ENCODE measurements at regions not wholly inside any gene's neighbourhood (a gene's known extent, or its start where the extent isn't known, plus 50 kb on each side); places are given as distances from the start of the nearest gene placed in this dataset.

DNA sequence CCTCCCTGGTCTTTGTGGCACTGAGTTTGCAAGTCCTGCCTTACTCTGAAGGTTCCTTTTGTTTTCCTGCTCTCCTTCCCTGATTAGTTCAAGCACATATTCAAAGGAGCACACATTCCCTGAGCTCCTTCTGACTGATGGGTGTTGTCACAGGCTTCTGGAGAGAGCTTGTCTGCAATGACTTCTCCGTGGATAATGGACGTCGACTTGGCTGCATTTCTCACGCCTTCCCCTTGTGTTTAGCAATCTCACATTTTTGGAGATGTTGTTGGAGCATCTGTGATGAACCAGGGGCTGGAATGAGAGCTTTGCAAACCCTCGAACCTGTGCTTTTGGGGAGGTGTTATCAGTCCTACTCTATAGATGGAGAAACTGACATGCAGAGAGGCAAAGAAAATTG is 375.4 kb upstream of the PROK2 start:
- Histone ChIP-seq H3K9me3 (no peaks in the 10 kb centered on the region), H2AFZ (ENCODE audit: low read depth) (no peak overlapping the region), H3K79me2 (ENCODE audit: insufficient read depth) (no peaks in the 10 kb centered on the region), H3K27me3 (ENCODE audit: insufficient read depth) (no peaks in the 10 kb centered on the region), H3K4me2 (no peak overlapping the region), H3K9me2 (no peaks in the 10 kb centered on the region), H3F3A (replicated peaks; ENCODE audit: insufficient read depth) (no peaks in the 10 kb centered on the region), H3K36me3 (replicated peaks in 1 of 2; ENCODE audit: control insufficient read depth in 1 of 2, insufficient read depth in 2 of 2, low read length in 1 of 2) (no peaks in the 10 kb centered on the region), H4K20me1 (ENCODE audit: insufficient read depth) (no peaks in the 10 kb centered on the region), H3K27ac (ENCODE audit: low read depth in 2 of 2, low read length in 1 of 2) (no peak overlapping the region), H3K4me3 (ENCODE audit: low read depth in 2 of 2, low read length in 1 of 2) (no peak overlapping the region), H3K4me1 (ENCODE audit: control insufficient read depth in 1 of 2, insufficient read depth in 2 of 2, low read depth in 1 of 2, low read length in 1 of 2) (peaks cover 0 to 20% of the 10 kb centered on the region in 2 experiments; a peak in 1 of 4 replicates), H3K9ac (no peak overlapping the region)
- TF ChIP-seq, protein P1, sequence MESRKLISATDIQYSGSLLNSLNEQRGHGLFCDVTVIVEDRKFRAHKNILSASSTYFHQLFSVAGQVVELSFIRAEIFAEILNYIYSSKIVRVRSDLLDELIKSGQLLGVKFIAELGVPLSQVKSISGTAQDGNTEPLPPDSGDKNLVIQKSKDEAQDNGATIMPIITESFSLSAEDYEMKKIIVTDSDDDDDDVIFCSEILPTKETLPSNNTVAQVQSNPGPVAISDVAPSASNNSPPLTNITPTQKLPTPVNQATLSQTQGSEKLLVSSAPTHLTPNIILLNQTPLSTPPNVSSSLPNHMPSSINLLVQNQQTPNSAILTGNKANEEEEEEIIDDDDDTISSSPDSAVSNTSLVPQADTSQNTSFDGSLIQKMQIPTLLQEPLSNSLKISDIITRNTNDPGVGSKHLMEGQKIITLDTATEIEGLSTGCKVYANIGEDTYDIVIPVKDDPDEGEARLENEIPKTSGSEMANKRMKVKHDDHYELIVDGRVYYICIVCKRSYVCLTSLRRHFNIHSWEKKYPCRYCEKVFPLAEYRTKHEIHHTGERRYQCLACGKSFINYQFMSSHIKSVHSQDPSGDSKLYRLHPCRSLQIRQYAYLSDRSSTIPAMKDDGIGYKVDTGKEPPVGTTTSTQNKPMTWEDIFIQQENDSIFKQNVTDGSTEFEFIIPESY (IDR thresholded peaks at IDR 0.05; ENCODE audit: borderline replicate concordance, low read depth) = no peak
- no peak for TF ChIP-seq TCF12 (IDR thresholded peaks at IDR 0.05)
- no peak for TF ChIP-seq RXRA (IDR thresholded peaks at IDR 0.05; ENCODE audit: borderline replicate concordance, low read depth)
- TF ChIP-seq MXI1 (IDR thresholded peaks at IDR 0.05; ENCODE audit: low read depth, low read length) = no peak
- TF ChIP-seq GATA2 (CRISPR knock-in tag; IDR thresholded peaks at IDR 0.05) = no peak
- no peak for TF ChIP-seq CHD2 (IDR thresholded peaks at IDR 0.05; ENCODE audit: low read length, partially characterized antibody)
- no peak for TF ChIP-seq NRF1 (IDR thresholded peaks at IDR 0.05; ENCODE audit: low read depth, low read length)
- DNase-seq = no peak
- CTCF ChIA-PET = interaction anchor here (0.9 kb wide), 1 partner anchor 9 kb away, joined by 3 read pairs; no protein-coding TSS in a partner anchor
- 77% methylated on average over 5 of the region's 5 CpGs for WGBS (ENCODE audit: low lambda C conversion rate)
- POLR2A ChIA-PET = no interaction called here

DNA sequence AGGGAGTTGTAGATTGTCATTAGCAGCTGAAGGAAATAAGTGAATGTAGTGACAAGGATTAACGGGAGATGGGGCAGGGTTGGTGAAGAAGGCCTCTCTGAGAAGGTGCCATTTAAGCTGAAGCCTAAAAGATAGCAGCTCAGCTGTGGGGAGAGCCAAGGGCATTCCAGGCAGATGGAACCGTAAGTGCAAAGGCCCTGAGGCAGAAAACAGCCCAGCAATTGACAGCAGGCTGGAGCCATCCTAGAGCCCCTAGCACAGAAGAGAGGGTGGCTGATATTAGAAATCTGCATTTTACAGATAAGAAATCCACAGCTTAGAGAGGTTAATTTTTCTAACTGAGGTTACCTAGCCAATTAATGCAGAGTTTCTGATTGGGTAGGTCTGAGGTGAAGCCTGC is 374.5 kb upstream of the PROK2 start:
- Histone ChIP-seq H3K36me3 (replicated peaks in 1 of 2; ENCODE audit: control insufficient read depth in 1 of 2, insufficient read depth in 2 of 2, low read length in 1 of 2) (no peaks in the 10 kb centered on the region), H3K9me2 (no peaks in the 10 kb centered on the region), H3K9me3 (no peaks in the 10 kb centered on the region), H3F3A (replicated peaks; ENCODE audit: insufficient read depth) (peaks cover 4% of the 10 kb centered on the region), H4K20me1 (ENCODE audit: insufficient read depth) (no peaks in the 10 kb centered on the region), H2AFZ (ENCODE audit: low read depth) (no peak overlapping the region), H3K4me2 (no peak overlapping the region), H3K27me3 (ENCODE audit: insufficient read depth) (no peaks in the 10 kb centered on the region), H3K9ac (no peak overlapping the region), H3K79me2 (ENCODE audit: insufficient read depth) (no peaks in the 10 kb centered on the region), H3K4me3 (ENCODE audit: low read depth in 2 of 2, low read length in 1 of 2) (no peak overlapping the region), H3K4me1 (ENCODE audit: control insufficient read depth in 1 of 2, insufficient read depth in 2 of 2, low read depth in 1 of 2, low read length in 1 of 2) (peaks cover 0 to 22% of the 10 kb centered on the region in 2 experiments; a peak in 1 of 4 replicates), H3K27ac (ENCODE audit: low read depth in 2 of 2, low read length in 1 of 2) (no peak overlapping the region)
- CTCF ChIA-PET = interaction anchor here (0.9 kb wide), 1 partner anchor 8 kb away, joined by 3 read pairs; no protein-coding TSS in a partner anchor
- POLR2A ChIA-PET = no interaction called here
- WGBS (ENCODE audit: low lambda C conversion rate) = 83% methylated on average over 2 of the region's 2 CpGs
- no peak for TF ChIP-seq RXRA (IDR thresholded peaks at IDR 0.05; ENCODE audit: borderline replicate concordance, low read depth)
- TF ChIP-seq, protein P2, sequence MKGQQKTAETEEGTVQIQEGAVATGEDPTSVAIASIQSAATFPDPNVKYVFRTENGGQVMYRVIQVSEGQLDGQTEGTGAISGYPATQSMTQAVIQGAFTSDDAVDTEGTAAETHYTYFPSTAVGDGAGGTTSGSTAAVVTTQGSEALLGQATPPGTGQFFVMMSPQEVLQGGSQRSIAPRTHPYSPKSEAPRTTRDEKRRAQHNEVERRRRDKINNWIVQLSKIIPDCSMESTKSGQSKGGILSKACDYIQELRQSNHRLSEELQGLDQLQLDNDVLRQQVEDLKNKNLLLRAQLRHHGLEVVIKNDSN (IDR thresholded peaks at IDR 0.05; ENCODE audit: borderline replicate concordance, low read depth) = no peak
- no peak for TF ChIP-seq RFX5 (IDR thresholded peaks at IDR 0.05; ENCODE audit: low read length)
- TF ChIP-seq, protein P3, sequence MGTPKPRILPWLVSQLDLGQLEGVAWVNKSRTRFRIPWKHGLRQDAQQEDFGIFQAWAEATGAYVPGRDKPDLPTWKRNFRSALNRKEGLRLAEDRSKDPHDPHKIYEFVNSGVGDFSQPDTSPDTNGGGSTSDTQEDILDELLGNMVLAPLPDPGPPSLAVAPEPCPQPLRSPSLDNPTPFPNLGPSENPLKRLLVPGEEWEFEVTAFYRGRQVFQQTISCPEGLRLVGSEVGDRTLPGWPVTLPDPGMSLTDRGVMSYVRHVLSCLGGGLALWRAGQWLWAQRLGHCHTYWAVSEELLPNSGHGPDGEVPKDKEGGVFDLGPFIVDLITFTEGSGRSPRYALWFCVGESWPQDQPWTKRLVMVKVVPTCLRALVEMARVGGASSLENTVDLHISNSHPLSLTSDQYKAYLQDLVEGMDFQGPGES (IDR thresholded peaks at IDR 0.05; ENCODE audit: low read depth, low read length) = no peak
- TF ChIP-seq, protein P4, sequence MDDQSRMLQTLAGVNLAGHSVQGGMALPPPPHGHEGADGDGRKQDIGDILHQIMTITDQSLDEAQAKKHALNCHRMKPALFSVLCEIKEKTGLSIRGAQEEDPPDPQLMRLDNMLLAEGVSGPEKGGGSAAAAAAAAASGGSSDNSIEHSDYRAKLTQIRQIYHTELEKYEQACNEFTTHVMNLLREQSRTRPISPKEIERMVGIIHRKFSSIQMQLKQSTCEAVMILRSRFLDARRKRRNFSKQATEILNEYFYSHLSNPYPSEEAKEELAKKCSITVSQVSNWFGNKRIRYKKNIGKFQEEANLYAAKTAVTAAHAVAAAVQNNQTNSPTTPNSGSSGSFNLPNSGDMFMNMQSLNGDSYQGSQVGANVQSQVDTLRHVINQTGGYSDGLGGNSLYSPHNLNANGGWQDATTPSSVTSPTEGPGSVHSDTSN (IDR thresholded peaks at IDR 0.05) = no peak
- TF ChIP-seq, protein P1 (IDR thresholded peaks at IDR 0.05; ENCODE audit: borderline replicate concordance, low read depth) = no peak
- TF ChIP-seq MEF2A (IDR thresholded peaks at IDR 0.05; ENCODE audit: borderline replicate concordance, low read depth) = no peak
- TF ChIP-seq, protein P5, sequence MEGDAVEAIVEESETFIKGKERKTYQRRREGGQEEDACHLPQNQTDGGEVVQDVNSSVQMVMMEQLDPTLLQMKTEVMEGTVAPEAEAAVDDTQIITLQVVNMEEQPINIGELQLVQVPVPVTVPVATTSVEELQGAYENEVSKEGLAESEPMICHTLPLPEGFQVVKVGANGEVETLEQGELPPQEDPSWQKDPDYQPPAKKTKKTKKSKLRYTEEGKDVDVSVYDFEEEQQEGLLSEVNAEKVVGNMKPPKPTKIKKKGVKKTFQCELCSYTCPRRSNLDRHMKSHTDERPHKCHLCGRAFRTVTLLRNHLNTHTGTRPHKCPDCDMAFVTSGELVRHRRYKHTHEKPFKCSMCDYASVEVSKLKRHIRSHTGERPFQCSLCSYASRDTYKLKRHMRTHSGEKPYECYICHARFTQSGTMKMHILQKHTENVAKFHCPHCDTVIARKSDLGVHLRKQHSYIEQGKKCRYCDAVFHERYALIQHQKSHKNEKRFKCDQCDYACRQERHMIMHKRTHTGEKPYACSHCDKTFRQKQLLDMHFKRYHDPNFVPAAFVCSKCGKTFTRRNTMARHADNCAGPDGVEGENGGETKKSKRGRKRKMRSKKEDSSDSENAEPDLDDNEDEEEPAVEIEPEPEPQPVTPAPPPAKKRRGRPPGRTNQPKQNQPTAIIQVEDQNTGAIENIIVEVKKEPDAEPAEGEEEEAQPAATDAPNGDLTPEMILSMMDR (IDR thresholded peaks at IDR 0.05) = no peak
- DNase-seq = no peak
